Fibroblast of the aortic adventitia (primary cell): ENCODE measurements at regions not wholly inside any gene's neighbourhood (a gene's known extent, or its start where the extent isn't known, plus 50 kb on each side); places are given as distances from the start of the nearest gene placed in this dataset.
A peak's percentile ranks its signal among the peaks of the same experiment; 100 is the strongest.

ENCODE experiments used
- DNase-seq: peaks from one replicate; pipeline ENCODE4 v3.0.0-alpha.2; 2010; ENCODE audit warnings: low read depth
- H3K4me3 ChIP-seq: 2 replicates; pipeline ENCODE4 v1.5.1; 2011; ENCODE audit warnings: low read depth, mild to moderate bottlenecking, control low read depth, low read length, moderate library complexity
- CTCF ChIP-seq: IDR thresholded peaks from 2 replicates; pipeline ENCODE4 v1.5.1; 2011; ENCODE audit warnings: mild to moderate bottlenecking, low read length, control low read depth, inconsistent platforms; ENCODE audit not compliant: insufficient read depth

- no peak for TF ChIP-seq CTCF
- DNase-seq, result no peak
- H3K4me3 ChIP-seq, result no peak overlapping the region
Observed at GRCh38 chr17:72454342-72454741, 333.5 kb downstream of the SOX9 start.

GRCh38 chr17:72455562-72455961 is 334.7 kb downstream of the SOX9 start:
- no peak for DNase-seq
- TF ChIP-seq CTCF, result no peak
- no peak overlapping the region for H3K4me3 ChIP-seq

- peak; percentile 59 for DNase-seq
- no peak for TF ChIP-seq CTCF
- H3K4me3 ChIP-seq, result no peak overlapping the region
Observed at GRCh38 chr17:72456075-72456474, 335.3 kb downstream of the SOX9 start.

- no peak for DNase-seq
- H3K4me3 ChIP-seq, result no peak overlapping the region
- TF ChIP-seq CTCF, result no peak
Observed at GRCh38 chr17:72457712-72458111, 336.9 kb downstream of the SOX9 start.

- H3K4me3 ChIP-seq, result no peak overlapping the region
- TF ChIP-seq CTCF, result no peak
- DNase-seq, result no peak
Observed at GRCh38 chr17:72458301-72458700, 337.5 kb downstream of the SOX9 start.

GRCh38 chr17:72460711-72461110 is 339.9 kb downstream of the SOX9 start:
- TF ChIP-seq CTCF, result no peak
- no peak overlapping the region for H3K4me3 ChIP-seq
- peak; percentile 67 for DNase-seq

GRCh38 chr17:72461757-72462156 is 340.9 kb downstream of the SOX9 start:
- TF ChIP-seq CTCF, result no peak
- H3K4me3 ChIP-seq, result no peak overlapping the region
- peak; percentile 10 for DNase-seq
